NCI-H1694 treated with DMSO at 0.1 percent for 48 hours (cell line): ENCODE measurements at regions not wholly inside any gene's neighbourhood (a gene's known extent, or its start where the extent isn't known, plus 50 kb on each side); places are given as distances from the start of the nearest gene placed in this dataset.

ENCODE experiments used
- DNase-seq: peaks from one replicate; lab custom pipeline; 2025; lab: John Stamatoyannopoulos, UW

GRCh38 chr7:33701189-33701740 is 204.1 kb upstream of the BMPER start:
- DNase-seq, result no peak

- DNase-seq, result no peak
These were observed 203.4 kb upstream of the BMPER start for GRCh38 chr7:33701927-33702326.

- no peak for DNase-seq
These were observed 202.8 kb upstream of the BMPER start for GRCh38 chr7:33702514-33703054.

- DNase-seq, result no peak
These were observed 200.0 kb upstream of the BMPER start for GRCh38 chr7:33705333-33705833.

GRCh38 chr7:33706186-33706585 is 199.2 kb upstream of the BMPER start:
- DNase-seq, result no peak

GRCh38 chr7:33706771-33707200 is 198.6 kb upstream of the BMPER start:
- no peak for DNase-seq

GRCh38 chr7:33707427-33707826 is 197.9 kb upstream of the BMPER start:
- no peak for DNase-seq

- no peak for DNase-seq
These were observed 194.7 kb upstream of the BMPER start for GRCh38 chr7:33710608-33711007.

- no peak for DNase-seq
These were observed 193.9 kb upstream of the BMPER start for GRCh38 chr7:33711231-33712019.

GRCh38 chr7:33712020-33712414 is 193.3 kb upstream of the BMPER start:
- no peak for DNase-seq

- no peak for DNase-seq
These were observed 191.1 kb upstream of the BMPER start for GRCh38 chr7:33714208-33714607.

- DNase-seq, result peak; percentile 22
These were observed 188.5 kb upstream of the BMPER start for GRCh38 chr7:33716581-33717477.

- DNase-seq, result no peak
These were observed 186.2 kb upstream of the BMPER start for GRCh38 chr7:33719059-33719581.

- DNase-seq, result no peak
These were observed 185.2 kb upstream of the BMPER start for GRCh38 chr7:33720139-33720538.

- DNase-seq, result no peak
These were observed 184.5 kb upstream of the BMPER start for GRCh38 chr7:33720870-33721269.

GRCh38 chr7:33721895-33722294 is 183.4 kb upstream of the BMPER start:
- no peak for DNase-seq

- DNase-seq, result no peak
These were observed 182.8 kb upstream of the BMPER start for GRCh38 chr7:33722383-33723101.

- no peak for DNase-seq
These were observed 181.1 kb upstream of the BMPER start for GRCh38 chr7:33724201-33724600.

- no peak for DNase-seq
These were observed 180.0 kb upstream of the BMPER start for GRCh38 chr7:33725111-33726025.

- no peak for DNase-seq
These were observed 178.8 kb upstream of the BMPER start for GRCh38 chr7:33726582-33726981.
